HCT116 (cell line): ENCODE measurements at regions not wholly inside any gene's neighbourhood (a gene's known extent, or its start where the extent isn't known, plus 50 kb on each side); places are given as distances from the start of the nearest gene placed in this dataset.

ENCODE experiments used
- CTCF ChIP-seq, 3 experiments: fragments of 200-600 bp in 1 of 3; sonication (generic) in 1 of 3; IDR thresholded peaks in 2 of 3; conservative IDR thresholded peaks in 1 of 3; 2 replicates each; pipeline ENCODE4 v1.5.1; 2012 to 2017; ENCODE audit warnings: low read depth in 2 of 3, low read length in 2 of 3, antibody characterized with exemption in 1 of 3, borderline replicate concordance in 1 of 3, control low read depth in 1 of 3, mild to moderate bottlenecking in 1 of 3, mixed read lengths in 1 of 3, mixed run types in 1 of 3, moderate library complexity in 1 of 3; ENCODE audit not compliant: insufficient read depth in 1 of 3
- EZH2 ChIP-seq: fragments of 200-600 bp; sonication (generic); IDR thresholded peaks from 2 replicates; pipeline ENCODE4 v1.6.1; 2017; ENCODE audit warnings: antibody characterized with exemption, mixed run types
- POLR2A ChIP-seq: IDR thresholded peaks from 2 replicates; pipeline ENCODE4 v1.7.0; 2011; ENCODE audit warnings: borderline replicate concordance; ENCODE audit not compliant: insufficient read depth, insufficient read length; ENCODE audit errors: extremely low read depth
- POLR2AphosphoS5 ChIP-seq: IDR thresholded peaks from 2 replicates; pipeline ENCODE4 v1.6.1; 2011; ENCODE audit warnings: mild to moderate bottlenecking, low read depth, low read length, moderate library complexity
- REST ChIP-seq: IDR thresholded peaks from 2 replicates; pipeline ENCODE4 v1.6.1; 2012; ENCODE audit warnings: low read depth
- SIN3A ChIP-seq: IDR thresholded peaks from 2 replicates; pipeline ENCODE4 v1.6.1; 2012; ENCODE audit warnings: low read depth
- SP1 ChIP-seq: IDR thresholded peaks from 2 replicates; pipeline ENCODE4 v1.6.1; 2012; ENCODE audit warnings: low read depth
- TCF7L2 ChIP-seq: IDR thresholded peaks from 2 replicates; pipeline ENCODE4 v1.7.0; 2011; ENCODE audit warnings: borderline replicate concordance, inconsistent platforms; ENCODE audit not compliant: insufficient read depth, insufficient read length; ENCODE audit errors: extremely low read depth
- ZNF274 ChIP-seq: fragments of 200-500 bp; sonication (Bioruptor generic); IDR thresholded peaks from 2 replicates; pipeline ENCODE4 v1.6.1; 2014; ENCODE audit warnings: mild to moderate bottlenecking, low read depth, low read length, inconsistent platforms

GRCh38 chr13:68347220-68347619, 1117.1 kb upstream of the PCDH9 start:
- no peak for TF ChIP-seq CTCF (IDR thresholded peaks at IDR 0.05 in 2 of 3, conservative IDR thresholded peaks at IDR 0.05 in 1 of 3; ENCODE audit: borderline replicate concordance in 1 of 3, insufficient read depth in 1 of 3, low read depth in 2 of 3, low read length in 2 of 3)
- TF ChIP-seq ZNF274: no peak
- TF ChIP-seq POLR2AphosphoS5: no peak
- TF ChIP-seq REST: no peak
- TF ChIP-seq SIN3A: no peak
- no peak for TF ChIP-seq EZH2
- no peak for TF ChIP-seq SP1
- no peak for TF ChIP-seq POLR2A
- no peak for TF ChIP-seq TCF7L2
